ENCODE measurements at regions not wholly inside any gene's neighbourhood (a gene's known extent, or its start where the extent isn't known, plus 50 kb on each side); places are given as distances from the start of the nearest gene placed in this dataset.

- no peak overlapping the region for H2AFZ ChIP-seq (ENCODE audit: low read depth, low read length)
- no peak overlapping the region for H3K27ac ChIP-seq (ENCODE audit: low read length)
- no peaks in the 10 kb centered on the region for H4K20me1 ChIP-seq (ENCODE audit: insufficient read depth)
- no peaks in the 10 kb centered on the region for H3K9me2 ChIP-seq (ENCODE audit: insufficient read depth, low read length)
- H3K9ac ChIP-seq (ENCODE audit: low read length): no peak overlapping the region
- no peaks in the 10 kb centered on the region for H3K36me3 ChIP-seq (ENCODE audit: insufficient read depth, low read length)
- H3K4me2 ChIP-seq (ENCODE audit: low read length): no peak overlapping the region
- no peak overlapping the region for H3K4me3 ChIP-seq (ENCODE audit: low read length)
- no peaks in the 10 kb centered on the region for H3K27me3 ChIP-seq (ENCODE audit: insufficient read depth, low read depth, low read length)
- no peak for TF ChIP-seq EP300 (conservative IDR thresholded peaks at IDR 0.05; ENCODE audit: poor library complexity, severe bottlenecking)
- no peak for TF ChIP-seq REST (IDR thresholded peaks at IDR 0.05; ENCODE audit: borderline replicate concordance)
- TF ChIP-seq SMC3 (conservative IDR thresholded peaks at IDR 0.05; ENCODE audit: poor library complexity): no peak
- no peak for TF ChIP-seq CTCF (IDR thresholded peaks at IDR 0.05; ENCODE audit: poor library complexity, severe bottlenecking)
- no peak for TF ChIP-seq MXI1 (conservative IDR thresholded peaks at IDR 0.05; ENCODE audit: poor library complexity, severe bottlenecking)
- TF ChIP-seq EZH2 (IDR thresholded peaks at IDR 0.05; ENCODE audit: borderline replicate concordance, insufficient read depth, low read length, poor library complexity, severe bottlenecking): no peak
- no peak for TF ChIP-seq RAD21 (conservative IDR thresholded peaks at IDR 0.05)
- TF ChIP-seq TAF1 (IDR thresholded peaks at IDR 0.05; ENCODE audit: low read depth): no peak
- no peak for TF ChIP-seq POLR2AphosphoS5 (IDR thresholded peaks at IDR 0.05)
- no peaks in the 10 kb centered on the region for H3K79me2 ChIP-seq (replicated peaks; ENCODE audit: insufficient read depth, low read length)
- no peaks in the 10 kb centered on the region for H3K9me3 ChIP-seq (ENCODE audit: low read length)
- H3F3A ChIP-seq (ENCODE audit: insufficient read depth, low read length, poor library complexity, severe bottlenecking): no peaks in the 10 kb centered on the region
Observed at GRCh38 chr13:56400774-56401173, 739.9 kb upstream of the PRR20A start.

GRCh38 chr13:56412856-56413255 lies 727.9 kb upstream of the PRR20A start:
- Histone ChIP-seq H3K9ac (ENCODE audit: low read length) (no peak overlapping the region), H3K36me3 (ENCODE audit: insufficient read depth, low read length) (no peaks in the 10 kb centered on the region), H3K4me2 (ENCODE audit: low read length) (no peak overlapping the region), H3K27me3 (ENCODE audit: insufficient read depth, low read depth, low read length) (no peaks in the 10 kb centered on the region), H3K79me2 (replicated peaks; ENCODE audit: insufficient read depth, low read length) (no peaks in the 10 kb centered on the region), H3K4me3 (ENCODE audit: low read length) (no peak overlapping the region), H2AFZ (ENCODE audit: low read depth, low read length) (no peak overlapping the region), H3F3A (ENCODE audit: insufficient read depth, low read length, poor library complexity, severe bottlenecking) (no peaks in the 10 kb centered on the region), H4K20me1 (ENCODE audit: insufficient read depth) (no peaks in the 10 kb centered on the region), H3K27ac (ENCODE audit: low read length) (no peak overlapping the region), H3K9me3 (ENCODE audit: low read length) (peaks cover 5% of the 10 kb centered on the region), H3K9me2 (ENCODE audit: insufficient read depth, low read length) (no peaks in the 10 kb centered on the region)
- no peak for TF ChIP-seq MXI1 (conservative IDR thresholded peaks at IDR 0.05; ENCODE audit: poor library complexity, severe bottlenecking)

GRCh38 chr13:56424246-56424645 lies 716.5 kb upstream of the PRR20A start:
- no peak overlapping the region for H2AFZ ChIP-seq (ENCODE audit: low read depth, low read length)
- H3K9me2 ChIP-seq (ENCODE audit: insufficient read depth, low read length): no peaks in the 10 kb centered on the region
- H3K27me3 ChIP-seq (ENCODE audit: insufficient read depth, low read depth, low read length): no peaks in the 10 kb centered on the region
- no peaks in the 10 kb centered on the region for H3K36me3 ChIP-seq (ENCODE audit: insufficient read depth, low read length)
- H3K79me2 ChIP-seq (replicated peaks; ENCODE audit: insufficient read depth, low read length): no peaks in the 10 kb centered on the region
- no peak overlapping the region for H3K9ac ChIP-seq (ENCODE audit: low read length)
- H3F3A ChIP-seq (ENCODE audit: insufficient read depth, low read length, poor library complexity, severe bottlenecking): no peaks in the 10 kb centered on the region
- H4K20me1 ChIP-seq (ENCODE audit: insufficient read depth): no peaks in the 10 kb centered on the region
- no peak overlapping the region for H3K4me2 ChIP-seq (ENCODE audit: low read length)
- TF ChIP-seq CTCF (IDR thresholded peaks at IDR 0.05; ENCODE audit: poor library complexity, severe bottlenecking): no peak
- TF ChIP-seq MXI1 (conservative IDR thresholded peaks at IDR 0.05; ENCODE audit: poor library complexity, severe bottlenecking): no peak
- H3K27ac ChIP-seq (ENCODE audit: low read length): no peak overlapping the region
- no peak overlapping the region for H3K4me3 ChIP-seq (ENCODE audit: low read length)
- no peaks in the 10 kb centered on the region for H3K9me3 ChIP-seq (ENCODE audit: low read length)
